ENCODE measurements at regions not wholly inside any gene's neighbourhood (a gene's known extent, or its start where the extent isn't known, plus 50 kb on each side); places are given as distances from the start of the nearest gene placed in this dataset.
"Not testable (repeated sequence)": the region's sequence is repeated elsewhere in the genome, so short reads cannot be mapped to it uniquely, and the experiment has no call there.

GRCh38 chr7:110317541-110318265, 773.2 kb upstream of the LRRN3 start:
- intact Hi-C loops (cut with DNase I), result no loop called here
- Histone ChIP-seq H3K4me1 (no peaks in the 10 kb centered on the region), H3K27ac (no peak overlapping the region), H3K9me3 (no peaks in the 10 kb centered on the region), H3K36me3 (no peaks in the 10 kb centered on the region), H3K27me3 (no peaks in the 10 kb centered on the region), H3K4me3 (no peak overlapping the region)
- DNase-seq, result no peak
- no peak for FAIRE-seq
- whole genome bisulfite sequencing, 2 donors, result 74 to 84% methylated on average over 2 of the region's 2 CpGs
- ATAC-seq, result no peak
- no peak for TF ChIP-seq CTCF (IDR thresholded peaks at IDR 0.05)

GRCh38 chr7:110320285-110320684, 770.6 kb upstream of the LRRN3 start:
- intact Hi-C loops (cut with DNase I); FAIRE-seq; H3K36me3 ChIP-seq; H3K4me3 ChIP-seq; H3K4me1 ChIP-seq; H3K27me3 ChIP-seq; DNase-seq; ATAC-seq; H3K27ac ChIP-seq; H3K9me3 ChIP-seq: not testable (repeated sequence)
- WGBS, 2 donors, result 70 to 85% methylated on average over 5 of the region's 5 CpGs

GRCh38 chr7:110322796-110323195, 768.1 kb upstream of the LRRN3 start:
- FAIRE-seq (no peak), DNase-seq (no peak), ATAC-seq (no peak)
- intact Hi-C loops (cut with DNase I), result no loop called here
- WGBS, 2 donors, result 46 to 51% methylated on average over 2 of the region's 2 CpGs
- Histone ChIP-seq H3K4me3 (no peak overlapping the region), H3K27ac (no peak overlapping the region), H3K9me3 (no peaks in the 10 kb centered on the region), H3K36me3 (no peaks in the 10 kb centered on the region), H3K4me1 (no peaks in the 10 kb centered on the region), H3K27me3 (no peaks in the 10 kb centered on the region)
- no peak for TF ChIP-seq CTCF (IDR thresholded peaks at IDR 0.05)

GRCh38 chr7:110326966-110327365, 764.0 kb upstream of the LRRN3 start:
- no peaks in the 10 kb centered on the region for H3K4me1 ChIP-seq
- intact Hi-C loops (cut with DNase I), result no loop called here
- 89 to 98% methylated on average over 4 of the region's 4 CpGs for WGBS, 2 donors
- no peak for DNase-seq
- no peaks in the 10 kb centered on the region for H3K9me3 ChIP-seq
- H3K27me3 ChIP-seq, result no peaks in the 10 kb centered on the region
- TF ChIP-seq CTCF (IDR thresholded peaks at IDR 0.05), result no peak
- FAIRE-seq, result no peak
- no peak for ATAC-seq
- H3K36me3 ChIP-seq, result no peaks in the 10 kb centered on the region
- H3K4me3 ChIP-seq, result no peak overlapping the region
- H3K27ac ChIP-seq, result no peak overlapping the region

GRCh38 chr7:110336423-110336822, 754.5 kb upstream of the LRRN3 start:
- H3K9me3 ChIP-seq, result no peaks in the 10 kb centered on the region
- H3K36me3 ChIP-seq, result no peaks in the 10 kb centered on the region
- H3K4me1 ChIP-seq, result no peaks in the 10 kb centered on the region
- DNase-seq (no peak), FAIRE-seq (no peak), ATAC-seq (no peak)
- intact Hi-C loops (cut with DNase I), result no loop called here
- H3K4me3 ChIP-seq, result no peak overlapping the region
- no peak overlapping the region for H3K27ac ChIP-seq
- WGBS, 2 donors, result 25 to 26% methylated on average over 1 of the region's 1 CpG
- TF ChIP-seq CTCF (IDR thresholded peaks at IDR 0.05), result no peak
- no peaks in the 10 kb centered on the region for H3K27me3 ChIP-seq

Data from pancreas (tissue), 10 donors.